T47D (cell line): ENCODE measurements at regions not wholly inside any gene's neighbourhood (a gene's known extent, or its start where the extent isn't known, plus 50 kb on each side); places are given as distances from the start of the nearest gene placed in this dataset.
"Not testable (repeated sequence)": the region's sequence is repeated elsewhere in the genome, so short reads cannot be mapped to it uniquely, and the experiment has no call there.

Source experiments
- DNase-seq, 2 experiments: peaks; one replicate each; pipeline versions ENCODE4 v3.0.0 to v3.0.0-alpha.2; 2011 to 2012; ENCODE audit warnings: low read depth in 1 of 2, low spot score in 1 of 2
- JUND ChIP-seq: IDR thresholded peaks from 2 replicates; pipeline ENCODE4 v1.6.1; 2012; ENCODE audit warnings: low read depth
- in situ Hi-C: cut with HindIII; loops from 2 replicates; pipeline ENCODE4 v1.10.0; 2016; ENCODE audit warnings: low sequenced_read_pairs, low pct_unique_long_range_greater_than_20kb

DNA sequence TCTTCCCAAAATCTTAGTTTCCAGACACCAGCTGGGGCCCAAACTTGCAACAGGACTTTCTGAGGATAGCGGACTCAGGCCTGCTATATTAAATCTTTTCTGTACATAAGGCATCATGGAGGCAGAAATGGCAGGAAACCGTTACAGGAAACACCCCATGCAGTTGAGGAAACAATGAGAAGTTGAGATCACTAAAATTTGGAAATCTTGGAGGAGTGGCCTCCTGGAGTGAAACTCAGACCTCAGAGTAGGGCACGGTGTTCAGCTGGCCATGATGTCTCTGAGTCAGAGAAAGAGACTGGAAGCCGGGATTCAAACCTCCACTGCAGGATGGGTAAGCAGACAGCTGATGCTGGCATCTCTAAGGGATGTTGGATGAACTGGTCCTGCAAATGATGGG, 372.6 kb upstream of the CTSO start:
- DNase-seq: no peak
- TF ChIP-seq JUND: no peak
- in situ Hi-C loops: no loop called here

DNA sequence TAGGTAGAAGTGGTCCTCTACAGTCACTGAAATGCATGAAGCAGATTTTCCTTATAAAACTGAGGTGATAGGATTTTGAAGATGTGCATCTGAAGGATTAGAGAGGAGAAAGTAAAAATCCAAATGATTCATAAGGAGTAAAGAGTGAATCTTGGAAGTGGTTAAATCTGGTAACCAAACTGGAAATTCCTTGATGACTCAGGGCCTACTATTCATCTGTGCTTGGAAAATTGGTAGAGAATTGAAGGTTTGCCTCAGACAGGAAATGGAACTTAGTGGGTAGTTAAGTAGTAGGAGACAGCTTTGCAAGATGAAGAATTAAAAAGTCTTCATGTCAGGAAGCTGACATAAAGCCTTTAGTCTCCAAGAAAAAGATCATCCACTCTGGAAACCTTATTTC, 368.9 kb upstream of the CTSO start:
- no peak for TF ChIP-seq JUND
- DNase-seq: no peak
- in situ Hi-C loops: no loop called here

DNA sequence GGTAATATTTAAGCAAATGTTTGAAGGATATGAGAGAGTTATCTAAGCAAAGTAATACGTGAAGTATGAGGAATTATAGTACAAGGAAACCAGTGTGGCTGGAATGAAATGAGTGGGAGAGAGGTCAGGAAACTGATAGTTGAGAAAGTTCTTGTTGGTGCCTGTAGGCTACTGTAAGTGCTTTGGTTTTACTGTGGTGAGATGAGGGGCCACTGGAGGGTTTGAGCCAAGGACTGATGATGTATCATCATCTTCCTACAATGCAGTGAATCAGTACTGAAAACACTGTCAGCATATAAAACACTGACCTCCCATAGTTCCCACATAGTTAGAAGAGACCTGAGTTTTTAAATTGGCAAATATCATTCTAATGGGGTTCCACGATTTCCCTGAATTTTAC, 367.5 kb upstream of the CTSO start:
- in situ Hi-C loops: no loop called here
- TF ChIP-seq JUND: no peak
- no peak for DNase-seq

DNA sequence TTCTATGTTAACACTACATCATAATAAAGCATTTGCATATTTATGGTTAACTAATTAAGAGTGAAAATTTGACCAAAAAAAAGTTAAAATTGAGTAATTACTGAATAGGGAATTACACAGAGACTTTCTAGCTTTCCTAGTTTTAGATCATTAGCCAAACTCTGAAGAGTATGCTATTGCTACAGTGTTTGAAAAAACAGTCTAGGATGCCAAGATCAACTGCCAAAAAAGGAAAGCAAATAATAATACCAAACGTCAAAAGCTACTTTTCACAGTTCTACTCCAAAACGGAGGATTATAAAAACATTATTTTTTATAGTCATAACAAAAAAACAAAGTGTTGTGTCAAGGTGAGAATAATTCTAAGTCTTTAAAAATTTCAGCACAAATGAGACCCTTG, 359.8 kb upstream of the CTSO start:
- DNase-seq: no peak
- in situ Hi-C loops: no loop called here
- no peak for TF ChIP-seq JUND

DNA sequence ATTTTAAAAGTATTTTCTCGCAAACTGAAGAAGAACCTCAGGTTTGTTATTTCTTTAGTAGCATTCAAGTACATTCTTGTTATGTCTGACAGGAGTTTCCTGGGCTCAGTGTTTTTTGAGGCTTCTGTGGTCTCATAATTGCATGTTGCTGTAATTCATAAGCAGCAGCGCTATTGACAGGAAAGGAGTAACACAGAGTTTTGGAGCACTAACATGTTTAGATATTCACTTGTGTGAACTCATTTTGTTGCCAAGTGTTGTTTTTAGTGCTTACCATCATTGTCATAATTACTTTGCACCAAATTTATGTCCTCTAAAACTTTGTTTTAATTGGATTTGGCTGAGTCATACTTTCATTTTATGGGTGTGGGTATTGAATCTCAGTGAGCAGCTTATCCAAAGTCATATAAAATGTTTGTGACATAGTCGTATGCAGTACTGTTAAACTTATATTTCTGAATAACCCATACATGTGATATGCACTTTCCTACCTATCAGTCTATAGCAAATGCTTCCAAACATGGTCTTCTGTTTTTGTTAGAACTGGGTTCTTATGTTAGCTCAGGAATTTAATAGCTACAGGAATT, 358.7 kb upstream of the CTSO start:
- TF ChIP-seq JUND: no peak
- no peak for DNase-seq

DNA sequence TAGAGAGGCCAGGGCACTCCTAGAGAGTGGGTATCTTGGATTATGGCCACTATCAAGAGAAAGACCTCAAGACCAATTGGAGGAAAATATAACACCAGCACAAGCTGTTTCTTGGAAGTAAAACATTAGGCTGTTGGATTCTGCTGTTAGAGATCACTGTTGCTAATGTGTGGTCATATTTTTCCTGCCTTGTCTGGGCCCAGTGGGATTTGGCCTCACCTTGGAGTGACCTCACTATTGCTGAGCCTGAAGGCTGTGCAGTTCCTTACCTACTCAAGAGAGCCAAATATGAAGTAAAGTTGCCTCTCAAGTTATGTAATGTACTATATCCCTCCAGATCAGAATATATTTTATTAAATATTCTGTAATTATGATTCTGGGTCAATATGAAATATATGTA, 355.4 kb upstream of the CTSO start:
- TF ChIP-seq JUND: no peak
- in situ Hi-C loops: no loop called here
- no peak for DNase-seq

More for the DNA sequence above, 358.7 kb upstream of the CTSO start:
- in situ Hi-C loops: no loop called here

DNA sequence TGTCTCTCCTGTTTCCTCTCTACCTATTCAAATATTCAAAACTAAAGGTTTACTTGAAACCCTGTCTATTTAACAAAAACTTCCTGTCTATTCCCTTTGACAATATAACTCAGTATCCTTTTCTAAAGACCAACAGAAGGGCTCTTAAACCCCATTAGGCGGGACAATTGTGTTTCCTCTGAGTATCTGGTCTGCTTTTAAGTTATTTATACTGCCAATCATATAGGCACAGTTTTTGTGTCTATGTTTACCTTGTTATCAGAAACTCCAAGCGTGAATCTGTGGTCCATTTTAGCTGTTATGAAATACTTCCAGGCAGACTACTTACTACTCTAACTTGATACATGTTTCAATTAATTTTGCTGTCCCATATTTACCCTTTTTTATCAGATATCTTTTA, 350.0 kb upstream of the CTSO start:
- in situ Hi-C loops: no loop called here
- no peak for DNase-seq
- no peak for TF ChIP-seq JUND

DNA sequence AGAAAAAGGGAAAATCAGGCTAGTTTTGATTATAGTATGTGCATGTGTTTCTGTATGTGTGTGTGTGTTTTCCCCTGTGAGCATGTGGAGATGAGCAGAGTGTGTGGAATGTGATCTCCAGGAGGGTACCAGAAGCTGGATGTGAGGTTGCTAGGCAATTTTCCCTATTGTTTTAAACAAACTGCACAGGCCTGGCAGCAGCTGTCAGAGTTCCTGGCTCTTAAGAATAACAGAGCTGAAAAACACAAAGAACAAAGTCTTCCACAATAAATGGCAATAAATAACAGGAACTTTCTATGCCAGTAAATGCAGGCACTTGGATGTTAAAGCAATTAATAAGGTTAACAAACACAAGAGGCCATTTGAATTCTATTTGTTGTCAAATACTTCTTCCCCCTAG, 344.6 kb upstream of the CTSO start:
- in situ Hi-C loops: no loop called here
- no peak for TF ChIP-seq JUND
- no peak for DNase-seq

DNA sequence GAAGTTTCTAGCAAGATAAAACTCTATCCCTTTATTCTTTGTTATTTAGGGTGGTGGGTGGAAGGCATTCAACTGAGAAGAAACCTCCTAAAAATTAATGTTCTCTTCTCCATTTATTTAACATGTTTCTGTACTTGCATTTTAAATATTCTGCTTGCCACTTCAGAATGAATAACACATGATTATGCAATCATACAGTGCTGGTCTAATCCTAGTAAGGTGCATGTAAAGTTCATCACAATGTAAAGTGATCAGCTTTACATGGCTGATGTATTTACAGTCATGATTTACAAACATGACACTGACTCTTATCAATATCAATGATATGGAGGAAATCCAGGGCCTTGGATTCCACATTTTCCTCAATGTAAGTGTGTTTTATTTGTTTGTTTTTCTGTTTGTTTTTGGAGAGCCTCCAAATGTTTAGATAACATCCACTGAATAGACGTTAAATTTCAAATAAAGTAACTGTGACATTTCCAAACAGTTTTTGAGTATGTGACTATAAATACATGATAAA, 342.1 kb upstream of the CTSO start:
- DNase-seq: no peak
- in situ Hi-C loops: no loop called here
- no peak for TF ChIP-seq JUND

DNA sequence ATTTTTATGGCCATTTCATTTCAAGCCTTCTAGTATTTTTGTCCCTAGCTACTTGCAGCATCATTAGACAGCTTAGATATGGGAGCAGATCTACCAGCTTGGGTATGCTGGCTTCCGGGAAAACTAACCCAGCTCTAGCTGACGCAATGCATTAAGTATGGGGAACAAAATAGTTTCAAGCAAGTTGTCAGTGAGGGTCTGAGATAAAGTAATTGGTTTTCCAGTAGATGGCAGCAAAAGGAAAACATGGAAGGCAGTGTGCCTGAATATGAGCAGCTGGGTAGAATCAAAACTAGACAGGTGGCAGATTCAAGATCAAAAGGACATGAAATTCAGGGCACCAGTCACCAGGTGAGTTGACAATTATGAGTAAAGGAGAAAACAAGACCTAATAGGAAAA, 340.9 kb upstream of the CTSO start:
- peak in 1 of 2 experiments; percentile 72 for DNase-seq
- in situ Hi-C loops: no loop called here
- no peak for TF ChIP-seq JUND

DNA sequence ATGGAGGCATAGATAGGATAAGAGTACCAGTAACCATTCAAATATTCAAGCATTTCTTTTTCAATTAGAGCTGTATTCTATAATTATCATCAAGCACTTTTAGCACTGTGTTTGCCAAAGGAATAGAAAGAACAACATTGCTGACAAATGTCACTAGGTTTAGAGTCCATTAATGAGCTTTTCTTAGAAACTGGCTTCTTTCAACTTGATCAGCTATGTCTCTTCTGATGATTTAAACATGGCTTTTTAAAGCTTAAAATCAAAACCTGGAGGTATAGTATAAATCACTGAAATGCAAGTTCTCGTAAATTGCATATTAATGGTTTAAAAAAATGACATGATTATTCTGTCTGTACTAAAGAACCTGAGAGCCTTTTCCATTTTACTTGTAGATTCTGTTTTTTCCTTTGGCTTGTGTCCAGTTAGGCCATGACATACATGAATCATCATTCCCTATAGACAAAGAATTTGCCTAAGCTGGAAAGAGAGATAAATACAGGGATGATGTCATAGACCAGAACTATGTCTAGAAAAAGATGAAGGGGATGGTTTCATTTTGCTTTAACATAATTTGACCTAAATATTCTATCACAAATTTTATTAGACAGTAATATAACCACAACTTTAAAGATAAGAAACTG, 340.1 kb upstream of the CTSO start:
- DNase-seq: no peak
- TF ChIP-seq JUND: no peak
- in situ Hi-C loops: no loop called here

DNA sequence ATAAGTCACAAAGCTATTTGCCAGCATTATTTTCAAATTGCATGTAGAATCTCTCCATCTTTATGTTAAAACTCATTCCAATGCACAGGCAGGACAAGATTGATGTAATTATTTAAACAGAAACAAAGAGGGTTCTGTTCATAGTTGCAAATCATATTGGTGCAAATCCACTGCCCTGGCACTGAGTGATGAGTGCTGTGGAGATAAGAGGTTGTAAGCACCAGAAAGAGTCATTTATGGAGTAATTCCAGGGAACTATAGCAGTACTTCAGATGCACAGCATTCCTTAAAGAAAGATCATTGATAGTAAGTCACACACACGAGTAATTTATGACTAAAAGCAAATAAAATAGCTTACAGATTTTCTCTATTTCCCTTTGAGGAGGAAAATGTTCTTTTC, 337.7 kb upstream of the CTSO start:
- in situ Hi-C loops: no loop called here
- no peak for DNase-seq
- TF ChIP-seq JUND: no peak

DNA sequence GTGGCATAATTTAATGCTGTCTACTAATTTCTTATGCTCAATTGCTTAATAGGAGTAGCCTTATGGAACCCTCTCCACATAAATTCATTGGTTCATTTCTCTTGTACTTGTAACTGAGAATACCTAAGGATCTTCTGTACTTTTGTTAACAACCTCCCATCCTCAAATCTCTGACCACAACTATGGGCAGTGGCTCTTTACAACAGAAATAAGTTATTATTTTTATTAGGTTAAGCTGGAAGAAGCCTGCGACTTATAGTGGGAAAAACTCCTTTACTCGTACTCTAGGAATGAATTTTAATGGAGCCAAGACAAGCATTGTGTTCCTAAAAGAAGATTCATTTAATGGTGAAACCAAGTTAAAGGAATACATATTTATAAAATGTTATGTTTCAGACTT, 337.1 kb upstream of the CTSO start:
- in situ Hi-C loops: no loop called here
- DNase-seq: no peak
- TF ChIP-seq JUND: no peak

DNA sequence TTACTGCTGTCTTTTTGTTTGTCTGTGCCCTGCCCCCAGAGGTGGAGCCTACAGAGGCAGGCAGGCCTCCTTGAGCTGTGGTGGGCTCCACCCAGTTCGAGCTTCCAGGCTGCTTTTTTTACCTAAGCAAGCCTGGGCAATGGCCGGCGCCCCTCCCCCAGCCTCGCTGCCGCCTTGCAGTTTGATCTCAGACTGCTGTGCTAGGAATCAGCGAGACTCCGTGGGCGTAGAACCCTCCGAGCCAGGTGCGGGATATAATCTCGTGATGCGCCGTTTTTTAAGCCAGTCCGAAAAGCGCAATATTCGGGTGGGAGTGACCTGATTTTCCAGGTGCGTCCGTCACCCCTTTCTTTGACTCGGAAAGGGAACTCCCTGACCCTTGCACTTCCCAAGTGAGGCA, 336.4 kb upstream of the CTSO start:
- DNase-seq, in situ Hi-C loops: not testable (repeated sequence)
